ENCODE measurements at regions not wholly inside any gene's neighbourhood (a gene's known extent, or its start where the extent isn't known, plus 50 kb on each side); places are given as distances from the start of the nearest gene placed in this dataset.

GRCh38 chr1:212526111-212526491 is 82.5 kb upstream of the ATF3 start:
- no peak overlapping the region for H3K27ac ChIP-seq
- TF ChIP-seq, protein P1, sequence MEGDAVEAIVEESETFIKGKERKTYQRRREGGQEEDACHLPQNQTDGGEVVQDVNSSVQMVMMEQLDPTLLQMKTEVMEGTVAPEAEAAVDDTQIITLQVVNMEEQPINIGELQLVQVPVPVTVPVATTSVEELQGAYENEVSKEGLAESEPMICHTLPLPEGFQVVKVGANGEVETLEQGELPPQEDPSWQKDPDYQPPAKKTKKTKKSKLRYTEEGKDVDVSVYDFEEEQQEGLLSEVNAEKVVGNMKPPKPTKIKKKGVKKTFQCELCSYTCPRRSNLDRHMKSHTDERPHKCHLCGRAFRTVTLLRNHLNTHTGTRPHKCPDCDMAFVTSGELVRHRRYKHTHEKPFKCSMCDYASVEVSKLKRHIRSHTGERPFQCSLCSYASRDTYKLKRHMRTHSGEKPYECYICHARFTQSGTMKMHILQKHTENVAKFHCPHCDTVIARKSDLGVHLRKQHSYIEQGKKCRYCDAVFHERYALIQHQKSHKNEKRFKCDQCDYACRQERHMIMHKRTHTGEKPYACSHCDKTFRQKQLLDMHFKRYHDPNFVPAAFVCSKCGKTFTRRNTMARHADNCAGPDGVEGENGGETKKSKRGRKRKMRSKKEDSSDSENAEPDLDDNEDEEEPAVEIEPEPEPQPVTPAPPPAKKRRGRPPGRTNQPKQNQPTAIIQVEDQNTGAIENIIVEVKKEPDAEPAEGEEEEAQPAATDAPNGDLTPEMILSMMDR (IDR thresholded peaks at IDR 0.05), result no peak
- no peak for TF ChIP-seq ZFX (IDR thresholded peaks at IDR 0.05; ENCODE audit: borderline replicate concordance)

DNA sequence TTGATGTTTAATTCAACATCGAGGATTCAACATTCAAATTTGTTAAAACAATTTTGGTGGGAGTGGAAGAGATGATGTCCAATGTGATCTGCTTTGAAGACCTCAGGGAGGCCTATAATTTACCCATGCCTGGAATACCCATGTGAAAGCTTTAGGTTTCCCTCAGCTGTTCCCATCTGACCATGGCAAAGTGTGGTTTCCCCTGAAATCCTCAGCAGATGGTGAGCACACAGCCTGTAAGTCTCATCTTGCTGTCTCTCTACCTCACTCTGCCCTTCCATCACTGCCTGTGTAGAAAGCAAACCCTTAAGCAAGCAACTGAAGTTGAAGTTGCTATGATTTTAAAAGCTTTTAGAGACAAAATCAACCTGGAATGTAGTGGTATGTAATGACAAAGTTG is 80.1 kb upstream of the ATF3 start:
- TF ChIP-seq, protein P1 (IDR thresholded peaks at IDR 0.05), result no peak
- no peak for TF ChIP-seq ZFX (IDR thresholded peaks at IDR 0.05; ENCODE audit: borderline replicate concordance)
- H3K27ac ChIP-seq, result no peak overlapping the region

DNA sequence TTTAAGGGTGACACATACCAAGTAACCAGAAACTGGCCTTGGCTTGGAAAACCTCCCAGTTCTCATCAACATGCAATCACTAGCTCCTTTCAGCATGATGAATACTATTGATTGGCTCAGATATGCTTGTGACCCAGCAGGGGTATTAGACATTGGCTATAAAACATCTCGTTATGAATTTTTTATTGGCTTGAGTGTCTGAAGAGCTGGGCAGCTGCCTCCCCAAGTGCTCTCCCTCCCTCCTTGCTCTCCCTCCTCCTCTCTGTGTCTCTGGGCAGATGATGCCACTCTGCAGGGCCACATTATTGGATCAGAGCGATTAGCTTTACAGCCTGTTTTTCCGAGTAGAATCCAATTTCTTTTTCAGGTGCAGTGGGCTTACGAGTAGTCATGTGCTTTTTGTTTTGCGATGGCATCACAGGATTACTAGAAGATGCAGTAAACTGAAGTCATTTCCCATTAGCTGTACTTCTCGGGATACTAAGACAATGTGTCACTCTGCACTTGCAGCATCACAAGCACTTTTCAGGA is 79.3 kb upstream of the ATF3 start:
- no peak overlapping the region for H3K27ac ChIP-seq
- no peak for TF ChIP-seq ZFX (IDR thresholded peaks at IDR 0.05; ENCODE audit: borderline replicate concordance)
- TF ChIP-seq, protein P1 (IDR thresholded peaks at IDR 0.05), result no peak

GRCh38 chr1:212531267-212531666 is 77.3 kb upstream of the ATF3 start:
- no peak overlapping the region for H3K27ac ChIP-seq
- TF ChIP-seq, protein P1 (IDR thresholded peaks at IDR 0.05), result no peak
- TF ChIP-seq ZFX (IDR thresholded peaks at IDR 0.05; ENCODE audit: borderline replicate concordance), result no peak

DNA sequence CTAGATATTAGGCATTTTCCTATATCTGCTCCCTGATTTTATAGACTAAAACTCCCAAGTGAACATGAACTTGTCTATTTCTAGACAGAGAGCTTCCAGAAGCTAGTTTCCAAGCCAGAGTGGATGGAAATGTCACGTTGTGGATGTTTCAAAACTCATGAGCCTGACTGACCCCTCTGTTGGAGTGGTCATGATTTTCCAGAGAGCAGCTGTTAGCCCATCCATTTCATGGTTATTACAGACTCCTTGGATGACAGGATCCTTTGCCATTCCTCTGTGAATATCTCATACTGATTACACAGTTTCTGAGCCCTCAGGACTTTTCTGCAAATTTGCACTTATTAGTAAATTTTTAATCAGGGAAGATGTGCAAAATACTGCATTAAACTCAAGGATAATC is 76.8 kb upstream of the ATF3 start:
- TF ChIP-seq ZFX (IDR thresholded peaks at IDR 0.05; ENCODE audit: borderline replicate concordance), result no peak
- TF ChIP-seq, protein P1 (IDR thresholded peaks at IDR 0.05), result no peak
- H3K27ac ChIP-seq, result no peak overlapping the region

DNA sequence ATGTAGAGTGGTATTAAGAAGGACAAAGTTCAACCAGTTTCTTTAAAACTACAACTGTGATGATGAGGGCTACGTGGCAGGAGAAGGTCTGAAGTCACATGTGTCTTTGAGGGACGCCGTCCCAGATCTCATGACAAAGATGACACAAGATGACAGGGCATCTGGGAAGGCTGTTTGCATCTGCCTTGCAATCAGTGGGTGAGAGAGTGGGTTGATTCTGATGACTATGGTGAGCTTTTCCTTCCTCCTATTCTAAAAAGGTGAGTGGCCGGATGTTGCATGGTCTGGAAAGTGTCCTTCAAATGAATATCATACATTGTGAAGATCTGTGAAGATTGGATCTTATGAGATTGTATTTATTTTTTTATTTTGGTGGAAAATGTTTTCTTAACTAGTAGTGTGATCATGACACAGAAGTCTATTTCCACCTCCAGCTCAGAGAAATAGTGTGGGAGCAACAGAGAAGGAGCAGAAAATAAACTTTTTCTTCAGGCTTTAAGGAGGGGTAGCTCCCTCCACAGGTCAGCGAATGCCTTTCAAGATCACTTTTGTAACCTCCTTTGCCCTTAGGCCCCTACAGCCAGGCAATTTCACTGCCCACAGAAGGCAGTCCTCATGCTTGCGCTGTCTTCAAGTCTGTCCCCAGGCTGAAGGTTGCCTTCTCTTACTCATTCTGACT is 76.0 kb upstream of the ATF3 start:
- no peak overlapping the region for H3K27ac ChIP-seq
- TF ChIP-seq, protein P1 (IDR thresholded peaks at IDR 0.05), result no peak
- no peak for TF ChIP-seq ZFX (IDR thresholded peaks at IDR 0.05; ENCODE audit: borderline replicate concordance)

DNA sequence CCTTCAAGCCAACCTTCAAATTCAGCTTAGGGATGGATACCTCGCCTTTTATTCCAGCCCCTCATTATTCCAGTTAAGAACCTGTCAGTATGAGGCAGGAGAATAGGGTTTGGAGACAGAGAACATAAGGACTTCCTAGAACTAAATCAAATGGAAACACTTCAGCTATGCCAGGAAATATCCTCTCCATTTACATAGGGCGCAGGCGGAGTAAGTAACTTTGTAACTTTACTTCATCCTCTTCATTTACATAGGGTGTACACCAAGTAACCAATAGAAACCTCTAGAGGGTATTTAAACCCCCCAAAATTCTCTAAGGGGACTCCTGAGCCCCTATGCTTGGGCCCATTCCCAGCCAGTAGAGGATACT is 75.4 kb upstream of the ATF3 start:
- TF ChIP-seq, protein P1 (IDR thresholded peaks at IDR 0.05), result no peak
- no peak for TF ChIP-seq ZFX (IDR thresholded peaks at IDR 0.05; ENCODE audit: borderline replicate concordance)

More for the DNA sequence above, 75.4 kb upstream of the ATF3 start:
- no peak overlapping the region for H3K27ac ChIP-seq
